ENCODE measurements at regions not wholly inside any gene's neighbourhood (a gene's known extent, or its start where the extent isn't known, plus 50 kb on each side); places are given as distances from the start of the nearest gene placed in this dataset.

DNA sequence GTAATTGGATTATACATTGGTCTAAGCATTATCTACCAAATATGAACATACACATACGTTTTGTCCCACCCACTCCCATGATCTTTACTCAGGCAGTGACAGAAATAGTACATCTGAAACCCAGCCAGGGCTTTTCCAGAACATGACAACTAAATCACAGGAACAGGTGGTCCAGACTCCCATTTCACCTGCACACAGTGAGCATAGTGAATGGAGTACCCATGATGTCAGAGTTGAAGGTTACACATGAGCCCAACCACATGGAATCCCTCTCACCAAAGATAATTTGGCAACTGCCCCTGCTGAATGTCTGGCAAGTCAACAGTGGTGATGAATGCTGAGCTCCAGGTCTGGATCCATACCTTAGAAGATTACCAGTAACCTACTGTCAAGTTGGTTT lies 411.9 kb upstream of the LUZP2 start:
- TF ChIP-seq, protein P1, sequence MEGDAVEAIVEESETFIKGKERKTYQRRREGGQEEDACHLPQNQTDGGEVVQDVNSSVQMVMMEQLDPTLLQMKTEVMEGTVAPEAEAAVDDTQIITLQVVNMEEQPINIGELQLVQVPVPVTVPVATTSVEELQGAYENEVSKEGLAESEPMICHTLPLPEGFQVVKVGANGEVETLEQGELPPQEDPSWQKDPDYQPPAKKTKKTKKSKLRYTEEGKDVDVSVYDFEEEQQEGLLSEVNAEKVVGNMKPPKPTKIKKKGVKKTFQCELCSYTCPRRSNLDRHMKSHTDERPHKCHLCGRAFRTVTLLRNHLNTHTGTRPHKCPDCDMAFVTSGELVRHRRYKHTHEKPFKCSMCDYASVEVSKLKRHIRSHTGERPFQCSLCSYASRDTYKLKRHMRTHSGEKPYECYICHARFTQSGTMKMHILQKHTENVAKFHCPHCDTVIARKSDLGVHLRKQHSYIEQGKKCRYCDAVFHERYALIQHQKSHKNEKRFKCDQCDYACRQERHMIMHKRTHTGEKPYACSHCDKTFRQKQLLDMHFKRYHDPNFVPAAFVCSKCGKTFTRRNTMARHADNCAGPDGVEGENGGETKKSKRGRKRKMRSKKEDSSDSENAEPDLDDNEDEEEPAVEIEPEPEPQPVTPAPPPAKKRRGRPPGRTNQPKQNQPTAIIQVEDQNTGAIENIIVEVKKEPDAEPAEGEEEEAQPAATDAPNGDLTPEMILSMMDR (IDR thresholded peaks at IDR 0.05; ENCODE audit: insufficient read depth, low read depth, low read length), result no peak

GRCh38 chr11:24086921-24087320 lies 409.9 kb upstream of the LUZP2 start:
- no peaks in the 10 kb centered on the region for H3K27me3 ChIP-seq (ENCODE audit: control insufficient read depth, insufficient read depth, low read length)
- ChIA-PET POLR2A (no interaction called here), CTCF (no interaction called here)
- H3K4me3 ChIP-seq (ENCODE audit: low read depth, low read length), result no peak overlapping the region
- TF ChIP-seq, protein P1 (IDR thresholded peaks at IDR 0.05; ENCODE audit: insufficient read depth, low read depth, low read length), result no peak
- no peaks in the 10 kb centered on the region for H3K36me3 ChIP-seq (ENCODE audit: control insufficient read depth, insufficient read depth, low read length)
- no peak for DNase-seq (ENCODE audit: low read depth)

More for the DNA sequence above, 411.9 kb upstream of the LUZP2 start:
- CTCF ChIA-PET, result no interaction called here
- POLR2A ChIA-PET, result no interaction called here
- H3K4me3 ChIP-seq (ENCODE audit: low read depth, low read length), result no peak overlapping the region
- no peaks in the 10 kb centered on the region for H3K36me3 ChIP-seq (ENCODE audit: control insufficient read depth, insufficient read depth, low read length)
- DNase-seq (ENCODE audit: low read depth), result no peak
- H3K27me3 ChIP-seq (ENCODE audit: control insufficient read depth, insufficient read depth, low read length), result no peaks in the 10 kb centered on the region

GRCh38 chr11:24091594-24091993 lies 405.3 kb upstream of the LUZP2 start:
- ChIA-PET CTCF (no interaction called here), POLR2A (no interaction called here)
- DNase-seq (ENCODE audit: low read depth), result no peak
- no peaks in the 10 kb centered on the region for H3K36me3 ChIP-seq (ENCODE audit: control insufficient read depth, insufficient read depth, low read length)
- H3K4me3 ChIP-seq (ENCODE audit: low read depth, low read length), result no peak overlapping the region
- TF ChIP-seq, protein P1 (IDR thresholded peaks at IDR 0.05; ENCODE audit: insufficient read depth, low read depth, low read length), result no peak
- no peaks in the 10 kb centered on the region for H3K27me3 ChIP-seq (ENCODE audit: control insufficient read depth, insufficient read depth, low read length)

DNA sequence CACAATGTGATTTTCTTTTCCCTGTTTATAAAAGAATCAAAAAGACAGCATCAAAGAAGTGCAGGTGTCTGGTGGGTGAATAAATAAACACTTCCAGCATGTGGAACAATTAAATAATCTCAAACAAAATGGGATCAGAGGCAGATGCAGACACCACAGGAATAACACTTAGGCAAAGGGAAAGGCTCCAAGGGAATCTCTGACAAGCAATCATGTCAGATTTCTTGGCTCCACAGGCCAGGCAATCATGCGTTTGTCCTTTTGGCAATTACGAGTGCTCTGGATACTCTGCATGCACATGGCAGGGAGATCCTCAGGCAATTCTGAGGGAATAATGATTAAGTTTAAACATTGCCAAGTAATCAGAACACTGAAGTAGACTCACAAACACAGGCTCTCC lies 403.5 kb upstream of the LUZP2 start:
- no peaks in the 10 kb centered on the region for H3K27me3 ChIP-seq (ENCODE audit: control insufficient read depth, insufficient read depth, low read length)
- H3K36me3 ChIP-seq (ENCODE audit: control insufficient read depth, insufficient read depth, low read length), result no peaks in the 10 kb centered on the region
- TF ChIP-seq, protein P1 (IDR thresholded peaks at IDR 0.05; ENCODE audit: insufficient read depth, low read depth, low read length), result no peak
- CTCF ChIA-PET, result no interaction called here
- POLR2A ChIA-PET, result no interaction called here
- no peak for DNase-seq (ENCODE audit: low read depth)
- no peak overlapping the region for H3K4me3 ChIP-seq (ENCODE audit: low read depth, low read length)

DNA sequence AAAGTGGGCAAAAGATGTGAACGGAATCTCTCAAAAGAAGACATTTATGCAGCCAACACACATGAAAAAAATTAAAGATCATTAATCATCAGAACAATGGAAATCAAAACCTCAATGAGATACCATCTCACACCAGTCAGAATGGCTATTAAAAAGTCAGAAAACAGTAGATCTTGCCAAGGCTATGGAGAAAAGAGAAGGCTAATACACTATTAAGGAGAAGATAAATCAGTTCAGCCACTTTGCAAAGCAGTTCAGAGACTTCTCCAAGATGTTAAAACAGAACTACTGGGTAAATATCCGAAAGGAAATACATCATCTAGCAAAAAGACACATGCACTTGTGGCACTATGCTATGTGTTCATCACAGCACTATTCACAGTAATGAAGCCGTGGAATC lies 388.2 kb upstream of the LUZP2 start:
- H3K36me3 ChIP-seq (ENCODE audit: control insufficient read depth, insufficient read depth, low read length), result no peaks in the 10 kb centered on the region
- ChIA-PET CTCF (no interaction called here), POLR2A (no interaction called here)
- no peak overlapping the region for H3K4me3 ChIP-seq (ENCODE audit: low read depth, low read length)
- no peaks in the 10 kb centered on the region for H3K27me3 ChIP-seq (ENCODE audit: control insufficient read depth, insufficient read depth, low read length)
- TF ChIP-seq, protein P1 (IDR thresholded peaks at IDR 0.05; ENCODE audit: insufficient read depth, low read depth, low read length), result no peak
- DNase-seq (ENCODE audit: low read depth), result no peak
